ENCODE measurements at regions not wholly inside any gene's neighbourhood (a gene's known extent, or its start where the extent isn't known, plus 50 kb on each side); places are given as distances from the start of the nearest gene placed in this dataset.
"Not testable (repeated sequence)": the region's sequence is repeated elsewhere in the genome, so short reads cannot be mapped to it uniquely, and the experiment has no call there.

GRCh38 chr10:4639960-4640359 is 186.0 kb upstream of the AKR1E2 start:
- DNase-seq (ENCODE audit: low spot score) (no peak), FAIRE-seq (no peak)

GRCh38 chr10:4638099-4638498 is 187.9 kb upstream of the AKR1E2 start:
- DNase-seq (ENCODE audit: low spot score): no peak
- no peak for FAIRE-seq

GRCh38 chr10:4637657-4638056 is 188.3 kb upstream of the AKR1E2 start:
- no peak for FAIRE-seq
- DNase-seq (ENCODE audit: low spot score): no peak

GRCh38 chr10:4635883-4636282 is 190.1 kb upstream of the AKR1E2 start:
- DNase-seq (ENCODE audit: low spot score): no peak

GRCh38 chr10:4635388-4635787 is 190.6 kb upstream of the AKR1E2 start:
- FAIRE-seq: no peak
- no peak for DNase-seq (ENCODE audit: low spot score)

More at GRCh38 chr10:4635883-4636282, 190.1 kb upstream of the AKR1E2 start:
- FAIRE-seq: no peak

DNA sequence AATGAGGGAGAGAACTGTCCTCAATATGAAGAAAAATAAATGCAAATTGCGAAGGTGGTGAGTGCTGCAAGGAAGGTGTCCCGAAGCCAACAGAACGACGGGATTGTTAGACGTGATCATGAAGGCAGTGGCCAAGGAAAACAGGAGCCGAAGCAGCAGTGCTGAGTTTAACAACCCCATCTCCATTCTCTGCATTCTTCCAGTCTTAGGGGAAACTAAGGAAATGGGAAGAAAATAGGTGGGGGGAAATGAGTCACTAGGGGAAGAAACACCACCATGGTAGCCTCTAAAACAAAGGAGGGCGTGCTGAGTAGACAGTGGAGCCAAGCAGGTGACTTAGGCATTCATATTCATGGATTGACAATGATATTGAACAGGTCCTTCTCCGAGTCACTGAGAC is 192.2 kb upstream of the AKR1E2 start:
- DNase-seq (ENCODE audit: low spot score) (no peak), FAIRE-seq (no peak)

GRCh38 chr10:4633186-4633585 is 192.8 kb upstream of the AKR1E2 start:
- no peak for FAIRE-seq
- DNase-seq (ENCODE audit: low spot score): no peak

- FAIRE-seq (no peak), DNase-seq (ENCODE audit: low spot score) (no peak)
Observed at GRCh38 chr10:4632757-4633156, 193.2 kb upstream of the AKR1E2 start.

DNA sequence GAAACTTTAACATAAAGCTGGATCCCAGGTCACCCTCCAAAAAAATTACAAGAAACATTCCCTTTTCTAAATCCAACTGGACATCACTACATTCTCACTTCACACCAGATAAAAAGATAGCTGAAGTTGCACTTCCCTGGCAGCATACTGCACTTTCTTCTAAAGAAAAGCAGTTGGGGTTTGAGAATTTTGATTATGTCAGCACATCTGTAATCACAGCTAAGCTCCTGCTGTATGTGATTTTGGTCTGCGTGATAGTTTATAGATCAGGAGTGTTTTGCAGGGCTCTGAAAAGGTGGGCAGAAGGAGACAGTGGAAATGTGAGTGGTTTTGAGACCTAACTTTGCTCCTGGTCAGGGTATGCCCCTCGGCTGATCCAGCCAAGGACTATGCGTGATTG is 199.1 kb upstream of the AKR1E2 start:
- no peak for FAIRE-seq
- DNase-seq (ENCODE audit: low spot score): no peak

GRCh38 chr10:4623757-4624420 is 202.1 kb upstream of the AKR1E2 start:
- no peak for DNase-seq (ENCODE audit: low spot score)
- FAIRE-seq: no peak

GRCh38 chr10:4623200-4623599 is 202.8 kb upstream of the AKR1E2 start:
- no peak for FAIRE-seq
- DNase-seq (ENCODE audit: low spot score): no peak

DNA sequence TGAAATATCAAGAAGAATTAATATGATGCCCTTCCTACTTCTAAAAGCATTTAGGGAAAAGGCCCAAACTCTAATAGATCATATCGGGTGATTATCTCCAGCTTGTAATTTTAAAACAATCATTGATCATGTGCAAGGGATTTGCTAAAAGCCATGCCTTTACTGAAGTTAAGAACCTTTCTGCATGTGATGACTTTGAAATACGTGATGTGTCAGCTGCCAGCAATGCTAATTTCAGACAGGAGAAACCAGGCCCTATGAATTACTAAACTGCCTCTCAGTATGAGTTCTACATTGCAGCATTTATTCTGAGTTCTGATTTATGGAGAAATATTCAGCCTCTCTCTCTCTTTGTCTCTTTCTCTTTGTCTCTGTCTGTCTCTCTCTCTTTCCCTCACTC is 203.6 kb upstream of the AKR1E2 start:
- FAIRE-seq: no peak
- DNase-seq (ENCODE audit: low spot score): no peak

GRCh38 chr10:4617589-4617988 is 208.4 kb upstream of the AKR1E2 start:
- FAIRE-seq: no peak
- DNase-seq (ENCODE audit: low spot score): no peak

DNA sequence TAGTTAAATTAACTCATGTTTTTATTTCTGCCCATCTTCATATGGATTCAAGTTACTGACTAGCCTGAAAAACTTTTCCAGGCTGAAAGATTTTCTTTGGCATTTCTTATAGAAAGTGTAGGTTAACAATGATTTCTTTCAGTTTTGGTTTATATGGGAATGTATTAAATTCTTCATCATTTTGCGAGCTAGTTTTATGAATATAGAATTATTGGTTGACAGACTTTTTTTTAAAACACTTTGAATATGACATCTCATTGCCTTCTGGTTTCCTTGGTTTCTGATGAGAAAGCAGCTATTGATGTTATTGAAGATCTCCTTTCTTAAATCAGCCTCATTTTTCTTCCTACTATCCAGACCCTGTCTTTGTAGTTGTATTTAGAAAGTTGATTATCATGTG is 211.0 kb upstream of the AKR1E2 start:
- no peak for DNase-seq (ENCODE audit: low spot score)
- FAIRE-seq: no peak

DNA sequence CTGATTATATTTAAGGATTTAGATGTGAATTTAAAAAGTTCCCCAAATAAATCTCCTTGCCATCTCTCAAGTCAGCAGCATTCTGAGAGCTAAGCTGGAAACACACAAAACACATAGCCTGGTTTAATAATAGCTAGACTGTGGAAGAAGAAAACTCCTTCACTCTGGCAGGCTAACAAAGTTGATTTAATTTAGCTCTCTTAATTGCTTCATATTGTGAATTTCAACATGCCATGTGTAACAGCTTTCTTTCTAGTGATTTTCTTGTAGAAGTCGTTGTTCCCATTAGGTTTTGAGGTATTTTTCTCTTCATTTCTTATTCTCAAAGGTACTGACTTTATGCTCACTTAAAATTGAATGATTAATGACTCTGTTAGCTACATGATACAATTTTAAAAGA is 216.8 kb upstream of the AKR1E2 start:
- FAIRE-seq: no peak
- DNase-seq (ENCODE audit: low spot score): no peak

DNA sequence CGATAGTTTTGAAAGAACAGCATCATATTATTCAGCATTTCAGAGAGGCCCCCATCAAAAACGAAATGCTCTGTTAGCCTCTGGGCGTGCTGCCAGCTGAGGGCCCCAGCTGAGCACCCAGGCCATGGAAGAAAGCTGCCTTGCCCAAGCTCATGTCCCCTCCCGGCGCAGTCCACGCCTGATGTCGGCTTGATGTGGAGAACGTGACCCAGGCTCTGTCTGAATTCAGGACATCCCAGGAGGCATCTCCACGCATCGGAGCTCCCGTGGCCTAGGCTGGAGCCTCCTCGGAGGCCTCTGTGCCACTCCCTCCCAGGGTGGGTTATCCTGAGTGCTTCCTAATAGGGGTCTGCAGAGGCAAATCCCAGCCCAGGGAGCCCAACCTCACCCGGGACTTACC is 218.3 kb upstream of the AKR1E2 start:
- DNase-seq (ENCODE audit: low spot score) (no peak), FAIRE-seq (no peak)

GRCh38 chr10:4606856-4607636 is 219.0 kb upstream of the AKR1E2 start:
- no peak for FAIRE-seq

DNA sequence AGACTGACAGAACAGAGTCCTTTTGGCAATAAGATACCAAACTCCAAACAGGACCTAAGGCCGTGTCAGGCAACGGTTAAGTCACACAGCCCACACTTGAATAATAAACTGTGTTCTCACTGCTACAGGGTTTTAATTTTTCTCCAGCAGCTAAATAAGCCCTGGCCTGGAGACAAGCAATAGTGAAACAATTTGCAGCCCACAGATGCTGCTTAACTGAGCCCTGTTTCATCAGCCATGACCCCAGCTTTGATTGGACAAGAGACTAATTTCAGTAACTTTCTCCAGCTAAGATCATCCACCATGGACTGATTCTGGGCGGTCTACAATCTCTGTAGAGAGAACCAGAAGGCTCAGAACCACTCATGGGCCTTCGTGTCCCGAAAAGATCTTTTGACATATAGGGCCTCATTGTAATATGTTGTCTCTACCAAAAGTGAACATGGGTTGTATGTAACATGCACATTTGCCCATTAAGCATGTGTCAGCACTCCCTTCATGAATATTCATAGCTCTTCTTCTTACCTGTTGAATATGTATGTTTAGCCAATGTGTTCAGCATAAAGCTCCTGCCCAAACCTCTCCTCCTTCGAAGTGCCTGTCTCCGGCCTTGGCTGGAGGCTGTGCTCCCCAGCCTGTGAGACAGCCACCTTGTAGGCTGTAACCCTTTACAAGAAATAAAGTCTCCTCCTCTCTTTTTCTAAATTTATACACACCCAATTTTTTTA is 223.1 kb upstream of the AKR1E2 start:
- DNase-seq (ENCODE audit: low spot score) (no peak), FAIRE-seq (no peak)

More at GRCh38 chr10:4606856-4607636, 219.0 kb upstream of the AKR1E2 start:
- DNase-seq (ENCODE audit: low spot score): no peak

DNA sequence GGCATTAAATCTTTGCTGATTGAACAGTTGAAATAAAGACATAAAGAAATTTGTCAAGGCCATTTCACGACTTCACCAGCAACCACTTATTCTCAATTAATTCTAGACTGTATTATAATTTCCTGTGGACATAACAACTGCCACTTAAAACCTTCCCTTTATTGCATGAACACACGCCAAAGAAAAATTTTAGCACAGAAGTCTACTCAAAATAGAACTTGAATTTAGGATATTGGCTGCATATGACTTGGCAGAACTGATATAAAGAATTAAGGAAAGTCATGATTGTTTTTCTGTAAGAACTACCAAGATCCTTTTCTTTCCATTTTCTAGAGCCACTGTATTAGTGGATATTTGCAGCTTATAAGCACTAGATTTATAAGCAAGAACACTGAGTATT is 226.5 kb upstream of the AKR1E2 start:
- no peak for DNase-seq (ENCODE audit: low spot score)
- no peak for FAIRE-seq

- FAIRE-seq; DNase-seq (ENCODE audit: low spot score): not testable (repeated sequence)
Observed at GRCh38 chr10:4597898-4598297, 228.1 kb upstream of the AKR1E2 start.

DNA sequence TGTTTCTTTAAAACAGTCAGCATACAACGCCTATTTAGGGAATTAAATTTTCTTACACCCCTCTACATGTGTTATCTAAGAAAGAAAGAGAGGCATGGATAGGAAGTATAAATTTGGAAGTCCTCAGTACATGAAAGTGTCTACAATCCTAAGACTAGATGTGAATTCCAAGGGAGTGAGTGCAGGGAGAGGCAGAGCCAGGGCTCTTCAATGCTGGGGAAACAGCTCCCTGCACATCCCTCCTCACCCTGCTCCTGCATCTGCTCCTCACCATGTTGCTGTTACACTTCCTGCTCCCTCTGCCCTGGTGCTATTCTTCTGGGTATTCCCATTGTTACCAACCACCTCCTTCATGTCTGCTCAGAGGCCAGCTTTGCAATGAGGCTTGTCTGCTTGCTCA is 229.1 kb upstream of the AKR1E2 start:
- DNase-seq (ENCODE audit: low spot score) (no peak), FAIRE-seq (no peak)

GRCh38 chr10:4595719-4596319 is 230.2 kb upstream of the AKR1E2 start:
- FAIRE-seq: no peak
- DNase-seq (ENCODE audit: low spot score): no peak
